ENCODE measurements at regions not wholly inside any gene's neighbourhood (a gene's known extent, or its start where the extent isn't known, plus 50 kb on each side); places are given as distances from the start of the nearest gene placed in this dataset.
A peak's percentile ranks its signal among the peaks of the same experiment; 100 is the strongest.
"Not testable (repeated sequence)": the region's sequence is repeated elsewhere in the genome, so short reads cannot be mapped to it uniquely, and the experiment has no call there.

GRCh38 chr2:89213811-89214210, 522.3 kb downstream of the RPIA start:
- not testable (repeated sequence) for DNase-seq (ENCODE audit: low spot score in 2 of 2); H3K27me3 Mint-ChIP-seq; H3K9me3 Mint-ChIP-seq; H3K36me3 Mint-ChIP-seq; H3K4me1 Mint-ChIP-seq; H3K27ac Mint-ChIP-seq
- peak; percentile 87 for ATAC-seq (ENCODE audit: low read depth)
- peak overlapping the region; percentile 82 for H3K4me3 Mint-ChIP-seq

- H3K27me3 Mint-ChIP-seq; H3K4me3 Mint-ChIP-seq; H3K36me3 Mint-ChIP-seq; H3K4me1 Mint-ChIP-seq; H3K9me3 Mint-ChIP-seq; DNase-seq (ENCODE audit: low spot score in 2 of 2); H3K27ac Mint-ChIP-seq: not testable (repeated sequence)
- ATAC-seq (ENCODE audit: low read depth): peak; percentile 47
These were observed 530.0 kb downstream of the RPIA start for GRCh38 chr2:89221474-89221873.

GRCh38 chr2:89222063-89222732, 530.7 kb downstream of the RPIA start:
- H3K27me3 Mint-ChIP-seq; DNase-seq (ENCODE audit: low spot score in 2 of 2); H3K4me1 Mint-ChIP-seq; H3K9me3 Mint-ChIP-seq; H3K27ac Mint-ChIP-seq; H3K36me3 Mint-ChIP-seq: not testable (repeated sequence)
- peak overlapping the region; percentile 15 for H3K4me3 Mint-ChIP-seq
- ATAC-seq (ENCODE audit: low read depth): peak; percentile 76

- peak overlapping the region; percentile 28 for H3K4me3 Mint-ChIP-seq
- H3K36me3 Mint-ChIP-seq; H3K9me3 Mint-ChIP-seq; H3K4me1 Mint-ChIP-seq; ATAC-seq (ENCODE audit: low read depth); H3K27ac Mint-ChIP-seq; H3K27me3 Mint-ChIP-seq; DNase-seq (ENCODE audit: low spot score in 2 of 2): not testable (repeated sequence)
These were observed 533.3 kb downstream of the RPIA start for GRCh38 chr2:89224803-89225202.

GRCh38 chr2:89229979-89230378, 538.5 kb downstream of the RPIA start:
- not testable (repeated sequence) for DNase-seq (ENCODE audit: low spot score in 2 of 2); ATAC-seq (ENCODE audit: low read depth); H3K27ac Mint-ChIP-seq; H3K27me3 Mint-ChIP-seq; H3K4me3 Mint-ChIP-seq; H3K4me1 Mint-ChIP-seq; H3K9me3 Mint-ChIP-seq; H3K36me3 Mint-ChIP-seq

GRCh38 chr2:89231241-89231640, 539.8 kb downstream of the RPIA start:
- H3K4me1 Mint-ChIP-seq; ATAC-seq (ENCODE audit: low read depth); H3K36me3 Mint-ChIP-seq; DNase-seq (ENCODE audit: low spot score in 2 of 2); H3K4me3 Mint-ChIP-seq; H3K9me3 Mint-ChIP-seq; H3K27me3 Mint-ChIP-seq; H3K27ac Mint-ChIP-seq: not testable (repeated sequence)

GRCh38 chr2:89233931-89234330, 542.5 kb downstream of the RPIA start:
- not testable (repeated sequence) for DNase-seq (ENCODE audit: low spot score in 2 of 2); H3K27me3 Mint-ChIP-seq; H3K4me1 Mint-ChIP-seq; H3K36me3 Mint-ChIP-seq; H3K27ac Mint-ChIP-seq; H3K9me3 Mint-ChIP-seq
- peak; percentile 46 for ATAC-seq (ENCODE audit: low read depth)
- peak overlapping the region; percentile 73 for H3K4me3 Mint-ChIP-seq

GRCh38 chr2:89234818-89235466, 543.5 kb downstream of the RPIA start:
- H3K9me3 Mint-ChIP-seq; H3K27ac Mint-ChIP-seq; H3K4me1 Mint-ChIP-seq; H3K36me3 Mint-ChIP-seq; DNase-seq (ENCODE audit: low spot score in 2 of 2); H3K27me3 Mint-ChIP-seq: not testable (repeated sequence)
- peak overlapping the region; percentile 68 for H3K4me3 Mint-ChIP-seq
- peak; percentile 85 for ATAC-seq (ENCODE audit: low read depth)

GRCh38 chr2:89236832-89237450, 545.5 kb downstream of the RPIA start:
- H3K36me3 Mint-ChIP-seq; DNase-seq (ENCODE audit: low spot score in 2 of 2); H3K27me3 Mint-ChIP-seq; ATAC-seq (ENCODE audit: low read depth); H3K27ac Mint-ChIP-seq; H3K4me1 Mint-ChIP-seq; H3K9me3 Mint-ChIP-seq; H3K4me3 Mint-ChIP-seq: not testable (repeated sequence)

- not testable (repeated sequence) for H3K4me3 Mint-ChIP-seq; DNase-seq (ENCODE audit: low spot score in 2 of 2); ATAC-seq (ENCODE audit: low read depth); H3K27ac Mint-ChIP-seq; H3K27me3 Mint-ChIP-seq; H3K4me1 Mint-ChIP-seq; H3K36me3 Mint-ChIP-seq; H3K9me3 Mint-ChIP-seq
These were observed 546.3 kb downstream of the RPIA start for GRCh38 chr2:89237783-89238182.

GRCh38 chr2:89243114-89243700, 551.7 kb downstream of the RPIA start:
- DNase-seq (ENCODE audit: low spot score in 2 of 2) (peak in 1 of 2 donors; percentile 23), ATAC-seq (ENCODE audit: low read depth) (peak; percentile 96)
- not testable (repeated sequence) for H3K9me3 Mint-ChIP-seq, H3K27me3 Mint-ChIP-seq, H3K4me3 Mint-ChIP-seq, H3K27ac Mint-ChIP-seq, H3K36me3 Mint-ChIP-seq
- H3K4me1 Mint-ChIP-seq: peaks cover 17% of the 10 kb centered on the region

GRCh38 chr2:89244407-89244806, 552.9 kb downstream of the RPIA start:
- not testable (repeated sequence) for ATAC-seq (ENCODE audit: low read depth); H3K4me3 Mint-ChIP-seq; H3K9me3 Mint-ChIP-seq

GRCh38 chr2:89245478-89245877, 554.0 kb downstream of the RPIA start:
- Mint-ChIP-seq H3K4me1 (peaks cover 20% of the 10 kb centered on the region), H3K4me3 (peak overlapping the region; percentile 81), H3K27ac (peak overlapping the region; percentile 68)
- H3K36me3 Mint-ChIP-seq, H3K27me3 Mint-ChIP-seq, H3K9me3 Mint-ChIP-seq: not testable (repeated sequence)
- peak in 1 of 2 donors; percentile 10 for DNase-seq (ENCODE audit: low spot score in 2 of 2)
- peak; percentile 31 for ATAC-seq (ENCODE audit: low read depth)

More at GRCh38 chr2:89244407-89244806, 552.9 kb downstream of the RPIA start:
- H3K4me1 Mint-ChIP-seq: peaks cover 20% of the 10 kb centered on the region
- DNase-seq (ENCODE audit: low spot score in 2 of 2); H3K27me3 Mint-ChIP-seq; H3K27ac Mint-ChIP-seq; H3K36me3 Mint-ChIP-seq: not testable (repeated sequence)

- peak overlapping the region; percentile 68 for H3K27ac Mint-ChIP-seq
- ATAC-seq (ENCODE audit: low read depth): peak; percentile 50
- not testable (repeated sequence) for H3K27me3 Mint-ChIP-seq; H3K9me3 Mint-ChIP-seq; DNase-seq (ENCODE audit: low spot score in 2 of 2); H3K36me3 Mint-ChIP-seq
- H3K4me1 Mint-ChIP-seq: peaks cover 20% of the 10 kb centered on the region
- peak overlapping the region; percentile 79 for H3K4me3 Mint-ChIP-seq
These were observed 554.6 kb downstream of the RPIA start for GRCh38 chr2:89246027-89246426.

Data from memory B cell (primary cell).